ENCODE measurements at regions not wholly inside any gene's neighbourhood (a gene's known extent, or its start where the extent isn't known, plus 50 kb on each side); places are given as distances from the start of the nearest gene placed in this dataset.

DNA sequence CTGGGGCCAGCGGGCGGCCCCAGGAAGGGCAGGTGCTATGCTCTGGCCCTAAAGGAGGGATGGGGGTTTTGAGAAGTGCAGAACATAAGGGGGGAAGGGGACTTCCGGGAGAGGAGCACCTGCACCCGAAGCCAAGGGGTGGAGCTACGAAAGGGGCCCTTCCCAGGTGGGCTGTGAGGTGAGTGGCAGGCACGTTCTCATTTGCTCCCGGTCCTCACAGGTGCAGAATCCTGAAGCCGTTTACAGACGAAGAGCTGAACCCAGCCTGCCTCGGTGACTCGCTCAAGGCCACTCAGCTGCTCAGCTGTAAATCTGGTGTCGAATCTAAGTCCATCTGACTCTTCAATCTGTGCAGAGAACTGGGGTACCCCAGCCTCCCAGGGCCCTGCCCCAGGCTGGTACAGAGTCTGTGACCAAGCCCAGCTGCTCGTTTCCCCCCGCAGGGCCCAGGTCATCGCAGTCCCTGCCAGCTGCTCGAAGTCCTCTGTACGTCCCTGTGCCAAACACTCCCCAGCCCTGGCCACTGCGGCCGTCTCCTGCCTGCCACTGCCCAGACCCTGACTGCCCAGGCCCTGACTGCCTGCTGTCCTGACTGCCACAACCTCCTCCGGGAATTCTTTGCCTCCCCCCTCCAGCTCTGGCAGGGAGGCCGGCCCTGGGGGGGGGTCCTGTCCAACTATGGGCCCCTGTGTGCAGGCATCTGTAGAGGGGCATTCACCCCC is 53.8 kb upstream of the RXRA start:
- intact Hi-C loops (cut with DNase I) = no loop called here
- no peak for DNase-seq
- TF ChIP-seq CTCF (IDR thresholded peaks at IDR 0.05) = no peak
- TF ChIP-seq POLR2A (IDR thresholded peaks at IDR 0.05) = no peak
- H3K27me3 ChIP-seq = peaks cover 0 to 66% (median 0%) of the 10 kb centered on the region in 4 donors
- WGBS, 2 donors = 65 to 67% methylated on average over 12 to 14 of the region's 21 CpGs
- no peaks in the 10 kb centered on the region for H3K36me3 ChIP-seq
- H3K4me1 ChIP-seq = peaks cover 0 to 5% (median 0%) of the 10 kb centered on the region in 3 donors
- H3K27ac ChIP-seq = no peak overlapping the region
- no peaks in the 10 kb centered on the region for H3K9me3 ChIP-seq
- no peak overlapping the region for H3K4me3 ChIP-seq

DNA sequence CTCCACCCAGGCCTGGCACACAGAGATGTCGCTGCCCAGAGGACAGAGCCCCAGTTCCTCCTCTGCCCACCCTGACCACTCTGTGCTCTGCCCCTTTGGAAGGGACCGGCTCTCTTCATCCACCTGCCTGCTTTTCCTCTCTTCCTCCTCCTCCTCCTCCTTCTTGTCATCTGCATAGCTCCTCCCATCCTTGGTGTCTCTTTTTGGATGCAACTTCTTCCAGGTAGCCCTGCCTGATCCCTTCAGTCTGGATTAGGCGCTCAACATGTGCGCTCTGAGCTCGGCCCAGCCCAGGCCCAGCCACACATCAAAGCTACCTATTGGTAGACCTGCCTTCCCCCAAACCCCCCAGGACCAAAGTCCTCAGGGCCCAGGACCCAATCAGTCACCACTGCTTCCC is 52.6 kb upstream of the RXRA start:
- Histone ChIP-seq H3K9me3 (no peaks in the 10 kb centered on the region), H3K4me3 (no peak overlapping the region), H3K27me3 (peaks cover 0 to 68% (median 0%) of the 10 kb centered on the region in 4 donors), H3K36me3 (no peaks in the 10 kb centered on the region), H3K4me1 (peaks cover 0 to 5% (median 0%) of the 10 kb centered on the region in 3 donors), H3K27ac (no peak overlapping the region)
- WGBS, 2 donors = 81 to 93% methylated on average over 4 to 5 of the region's 5 CpGs
- no peak for TF ChIP-seq CTCF (IDR thresholded peaks at IDR 0.05)
- no peak for TF ChIP-seq POLR2A (IDR thresholded peaks at IDR 0.05)
- intact Hi-C loops (cut with DNase I) = no loop called here
- no peak for DNase-seq

DNA sequence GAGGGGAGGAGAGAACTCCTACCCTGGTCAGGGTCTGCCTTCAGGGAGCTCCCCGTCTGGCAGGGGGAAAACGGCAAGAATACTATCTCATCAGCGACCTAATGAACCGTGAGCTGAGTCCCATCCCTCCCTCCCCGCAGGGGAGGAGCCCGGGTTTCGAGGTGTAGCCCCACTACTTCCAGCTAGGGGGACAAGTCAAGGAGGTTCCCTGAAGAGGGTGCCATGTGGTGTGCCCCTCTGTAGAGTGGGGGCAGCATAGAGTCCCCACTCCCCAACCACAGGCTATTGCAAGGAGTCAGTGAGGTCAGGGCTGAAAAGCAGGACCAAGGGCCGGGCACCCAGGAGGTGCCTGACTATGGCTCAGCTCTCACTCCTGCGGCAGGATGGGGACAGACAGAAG is 50.9 kb upstream of the RXRA start:
- Histone ChIP-seq H3K4me1 (peaks cover 0 to 5% (median 0%) of the 10 kb centered on the region in 3 donors), H3K36me3 (no peaks in the 10 kb centered on the region), H3K9me3 (no peaks in the 10 kb centered on the region), H3K4me3 (no peak overlapping the region), H3K27ac (no peak overlapping the region), H3K27me3 (peaks cover 0 to 69% (median 0%) of the 10 kb centered on the region in 4 donors)
- TF ChIP-seq POLR2A (IDR thresholded peaks at IDR 0.05) (no peak), CTCF (IDR thresholded peaks at IDR 0.05) (no peak)
- intact Hi-C loops (cut with DNase I) = no loop called here
- no peak for DNase-seq
- 44 to 58% methylated on average over 4 to 7 of the region's 9 CpGs for WGBS, 2 donors

DNA sequence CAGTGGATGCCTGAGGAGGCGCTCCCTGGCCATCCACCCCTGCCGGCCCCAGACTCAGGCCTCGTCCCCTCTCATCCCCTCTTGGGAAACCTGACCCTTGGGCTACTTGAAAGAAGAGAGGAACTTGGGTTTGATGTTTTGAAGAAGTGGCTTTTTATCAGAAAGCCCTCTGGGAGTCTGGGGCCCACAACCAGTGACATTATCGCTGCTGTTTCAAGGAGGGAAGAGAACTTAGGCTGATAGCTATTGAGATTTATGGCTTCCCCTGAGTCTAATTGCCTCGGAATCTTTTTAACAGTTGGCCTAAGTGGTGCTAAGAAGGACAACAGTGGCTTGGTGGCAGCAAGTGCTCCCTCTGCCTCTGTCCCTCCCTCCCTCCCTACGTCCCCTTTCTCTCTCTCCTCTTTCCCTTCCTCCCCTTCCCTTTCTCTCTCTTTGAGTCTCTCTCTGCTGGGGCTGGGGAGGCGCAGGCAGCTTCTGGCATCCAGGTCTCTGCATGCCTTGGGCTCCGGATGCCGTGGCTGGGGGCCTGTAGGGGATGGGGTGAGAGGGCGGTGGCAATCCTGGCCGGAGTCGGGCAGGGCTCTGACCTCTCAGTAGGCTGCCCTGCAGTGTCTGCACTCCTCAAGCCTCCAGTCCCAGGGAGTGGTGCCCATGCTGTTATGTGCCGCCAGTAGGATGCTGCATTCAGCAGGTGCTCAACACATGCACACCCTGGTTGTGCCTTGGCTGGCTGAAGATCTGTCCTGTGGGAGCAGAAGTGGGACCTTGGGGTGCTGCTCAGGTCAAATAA is 49.6 kb upstream of the RXRA start:
- TF ChIP-seq POLR2A (IDR thresholded peaks at IDR 0.05) (no peak), CTCF (IDR thresholded peaks at IDR 0.05) (no peak)
- H3K4me3 ChIP-seq = no peak overlapping the region
- intact Hi-C loops (cut with DNase I) = no loop called here
- H3K27me3 ChIP-seq = peaks cover 0 to 77% (median 0%) of the 10 kb centered on the region in 4 donors
- H3K36me3 ChIP-seq = no peaks in the 10 kb centered on the region
- WGBS, 2 donors = 49 to 59% methylated on average over 3 to 7 of the region's 13 CpGs
- no peak for DNase-seq
- H3K27ac ChIP-seq = no peak overlapping the region
- H3K9me3 ChIP-seq = no peaks in the 10 kb centered on the region
- peaks cover 0 to 5% (median 0%) of the 10 kb centered on the region in 3 donors for H3K4me1 ChIP-seq
